ENCODE measurements at regions not wholly inside any gene's neighbourhood (a gene's known extent, or its start where the extent isn't known, plus 50 kb on each side); places are given as distances from the start of the nearest gene placed in this dataset.

GRCh38 chr5:28215091-28215490 lies 1176.7 kb upstream of the CDH9 start:
- no peak overlapping the region for H3K4me3 ChIP-seq (ENCODE audit: low read depth, low read length)
- DNase-seq (ENCODE audit: low read depth): no peak
- TF ChIP-seq POLR2A (IDR thresholded peaks at IDR 0.05; ENCODE audit: extremely low read depth, insufficient read length) (no peak), MYC (IDR thresholded peaks at IDR 0.05; ENCODE audit: low read depth, low read length) (no peak), CTCF (IDR thresholded peaks at IDR 0.05; ENCODE audit: low read depth, low read length) (no peak), MAX (IDR thresholded peaks at IDR 0.05; ENCODE audit: low read depth, low read length) (no peak)

GRCh38 chr5:28214292-28214691 lies 1175.9 kb upstream of the CDH9 start:
- TF ChIP-seq CTCF (IDR thresholded peaks at IDR 0.05; ENCODE audit: low read depth, low read length) (no peak), POLR2A (IDR thresholded peaks at IDR 0.05; ENCODE audit: extremely low read depth, insufficient read length) (no peak), MYC (IDR thresholded peaks at IDR 0.05; ENCODE audit: low read depth, low read length) (no peak), MAX (IDR thresholded peaks at IDR 0.05; ENCODE audit: low read depth, low read length) (no peak)
- DNase-seq (ENCODE audit: low read depth): no peak
- H3K4me3 ChIP-seq (ENCODE audit: low read depth, low read length): no peak overlapping the region

- H3K4me3 ChIP-seq (ENCODE audit: low read depth, low read length): no peak overlapping the region
- TF ChIP-seq POLR2A (IDR thresholded peaks at IDR 0.05; ENCODE audit: extremely low read depth, insufficient read length): no peak
- DNase-seq (ENCODE audit: low read depth): no peak
Observed at GRCh38 chr5:28208356-28208755, 1170.0 kb upstream of the CDH9 start.

GRCh38 chr5:28190011-28190410 lies 1151.6 kb upstream of the CDH9 start:
- TF ChIP-seq POLR2A (IDR thresholded peaks at IDR 0.05; ENCODE audit: extremely low read depth, insufficient read length): no peak
- TF ChIP-seq MAX (IDR thresholded peaks at IDR 0.05; ENCODE audit: low read depth, low read length): no peak
- no peak for TF ChIP-seq CTCF (IDR thresholded peaks at IDR 0.05; ENCODE audit: low read depth, low read length)
- no peak for TF ChIP-seq MYC (IDR thresholded peaks at IDR 0.05; ENCODE audit: low read depth, low read length)
- no peak for DNase-seq (ENCODE audit: low read depth)
- H3K4me3 ChIP-seq (ENCODE audit: low read depth, low read length): no peak overlapping the region

- no peak overlapping the region for H3K4me3 ChIP-seq (ENCODE audit: low read depth, low read length)
- no peak for TF ChIP-seq CTCF (IDR thresholded peaks at IDR 0.05; ENCODE audit: low read depth, low read length)
- TF ChIP-seq MAX (IDR thresholded peaks at IDR 0.05; ENCODE audit: low read depth, low read length): no peak
- no peak for TF ChIP-seq POLR2A (IDR thresholded peaks at IDR 0.05; ENCODE audit: extremely low read depth, insufficient read length)
- TF ChIP-seq MYC (IDR thresholded peaks at IDR 0.05; ENCODE audit: low read depth, low read length): no peak
- DNase-seq (ENCODE audit: low read depth): no peak
Observed at GRCh38 chr5:28174691-28175090, 1136.3 kb upstream of the CDH9 start.

GRCh38 chr5:28165096-28165495 lies 1126.7 kb upstream of the CDH9 start:
- no peak for DNase-seq (ENCODE audit: low read depth)
- no peak for TF ChIP-seq CTCF (IDR thresholded peaks at IDR 0.05; ENCODE audit: low read depth, low read length)
- no peak for TF ChIP-seq MYC (IDR thresholded peaks at IDR 0.05; ENCODE audit: low read depth, low read length)
- TF ChIP-seq MAX (IDR thresholded peaks at IDR 0.05; ENCODE audit: low read depth, low read length): no peak
- no peak for TF ChIP-seq POLR2A (IDR thresholded peaks at IDR 0.05; ENCODE audit: extremely low read depth, insufficient read length)
- H3K4me3 ChIP-seq (ENCODE audit: low read depth, low read length): no peak overlapping the region
